IPS-18a (cell line): ENCODE measurements at regions not wholly inside any gene's neighbourhood (a gene's known extent, or its start where the extent isn't known, plus 50 kb on each side); places are given as distances from the start of the nearest gene placed in this dataset.

Source experiments
- H3K27ac ChIP-seq: one replicate; pipeline ENCODE4 v1.5.1; 2013; ENCODE audit warnings: low read length
- H3K27me3 ChIP-seq: one replicate; pipeline ENCODE4 v1.6.1; 2013; ENCODE audit warnings: mild to moderate bottlenecking, low read length; ENCODE audit not compliant: control insufficient read depth, insufficient read depth
- H3K36me3 ChIP-seq: one replicate; pipeline ENCODE4 v1.6.1; 2013; ENCODE audit warnings: low read depth, low read length; ENCODE audit not compliant: control insufficient read depth
- H3K4me1 ChIP-seq: one replicate; pipeline ENCODE4 v1.6.1; 2013; ENCODE audit warnings: low read depth, low read length; ENCODE audit not compliant: control insufficient read depth
- H3K4me3 ChIP-seq: one replicate; pipeline ENCODE4 v1.5.1; 2013; ENCODE audit warnings: low read length
- H3K9ac ChIP-seq: one replicate; pipeline ENCODE4 v1.6.1; 2013; ENCODE audit warnings: mild to moderate bottlenecking, low read length, moderate library complexity
- H3K9me3 ChIP-seq: one replicate; pipeline ENCODE4 v1.6.1; 2013; ENCODE audit warnings: low read depth, low read length; ENCODE audit not compliant: control insufficient read depth

DNA sequence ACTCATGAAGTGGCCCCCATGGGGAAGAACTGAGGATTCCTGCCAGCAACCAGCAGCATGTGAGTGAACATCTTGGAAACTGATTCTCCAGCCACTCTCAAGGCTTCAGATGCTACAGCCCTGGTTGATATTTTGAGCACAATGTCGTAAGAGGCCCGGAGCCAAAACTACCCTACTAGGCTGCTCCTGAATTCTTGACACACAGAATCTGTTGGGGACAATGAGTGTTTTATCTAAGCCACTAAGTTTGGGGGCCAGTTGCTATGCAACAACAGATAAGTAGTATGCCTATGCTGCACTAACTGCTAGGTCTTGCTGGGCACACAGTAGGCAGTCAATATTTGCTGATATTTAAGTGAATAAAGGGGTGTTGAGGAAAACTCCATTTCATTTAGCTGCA is 89.9 kb upstream of the CHL1 start:
- H3K9ac ChIP-seq = no peak overlapping the region
- H3K4me1 ChIP-seq = peaks cover 31% of the 10 kb centered on the region
- no peaks in the 10 kb centered on the region for H3K9me3 ChIP-seq
- no peak overlapping the region for H3K27ac ChIP-seq
- H3K36me3 ChIP-seq = no peaks in the 10 kb centered on the region
- H3K4me3 ChIP-seq = no peak overlapping the region
- H3K27me3 ChIP-seq = no peaks in the 10 kb centered on the region

- H3K36me3 ChIP-seq = no peaks in the 10 kb centered on the region
- peaks cover 17% of the 10 kb centered on the region for H3K4me1 ChIP-seq
- H3K4me3 ChIP-seq = no peak overlapping the region
- H3K9ac ChIP-seq = no peak overlapping the region
- no peak overlapping the region for H3K27ac ChIP-seq
- H3K27me3 ChIP-seq = no peaks in the 10 kb centered on the region
- no peaks in the 10 kb centered on the region for H3K9me3 ChIP-seq
These were observed 85.2 kb upstream of the CHL1 start for GRCh38 chr3:111143-112069.

DNA sequence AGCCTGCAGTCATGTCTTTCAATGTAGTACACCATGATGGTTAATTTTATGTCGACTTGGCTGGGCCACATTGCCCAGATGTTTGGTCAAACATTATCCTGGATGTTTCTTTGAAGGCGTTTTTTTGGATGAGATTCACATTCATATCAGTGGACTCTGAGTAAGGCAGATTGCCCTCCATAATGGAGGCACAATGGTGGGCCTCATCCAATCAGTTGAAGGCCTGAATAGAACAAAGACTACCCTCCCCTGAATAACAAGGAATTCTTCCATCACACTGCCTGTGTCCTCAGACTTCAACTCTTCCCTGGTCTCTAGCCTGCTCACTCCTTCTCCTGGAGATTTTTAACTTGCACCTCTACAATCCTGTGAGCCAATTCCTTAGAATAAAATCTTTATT is 83.8 kb upstream of the CHL1 start:
- H3K4me3 ChIP-seq = no peak overlapping the region

DNA sequence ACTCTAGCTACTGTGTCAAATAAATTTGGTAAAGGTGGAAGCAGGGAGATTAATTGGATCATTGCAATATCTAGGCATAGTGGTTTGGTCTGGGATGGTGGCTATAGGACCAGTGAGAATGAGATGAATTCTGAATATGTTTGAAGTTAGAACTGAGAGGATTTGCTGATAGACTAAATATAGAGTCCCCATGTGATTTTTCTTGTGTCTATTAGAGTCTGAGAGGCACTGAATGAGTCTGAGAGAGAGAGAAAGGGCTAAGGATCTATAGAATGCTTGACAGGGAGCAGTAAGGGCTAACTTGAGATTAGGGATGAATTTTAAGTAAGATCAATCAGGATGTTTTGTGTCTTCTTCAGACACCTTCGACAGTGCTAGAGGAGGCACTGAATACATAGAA is 77.9 kb upstream of the CHL1 start:
- Histone ChIP-seq H3K4me3 (no peak overlapping the region), H3K27me3 (no peaks in the 10 kb centered on the region), H3K9ac (no peak overlapping the region), H3K9me3 (no peaks in the 10 kb centered on the region), H3K27ac (no peak overlapping the region), H3K36me3 (no peaks in the 10 kb centered on the region), H3K4me1 (no peaks in the 10 kb centered on the region)

More for the DNA sequence above, 83.8 kb upstream of the CHL1 start:
- Histone ChIP-seq H3K27ac (no peak overlapping the region), H3K36me3 (no peaks in the 10 kb centered on the region), H3K27me3 (no peaks in the 10 kb centered on the region), H3K9me3 (no peaks in the 10 kb centered on the region), H3K4me1 (peaks cover 17% of the 10 kb centered on the region), H3K9ac (no peak overlapping the region)

DNA sequence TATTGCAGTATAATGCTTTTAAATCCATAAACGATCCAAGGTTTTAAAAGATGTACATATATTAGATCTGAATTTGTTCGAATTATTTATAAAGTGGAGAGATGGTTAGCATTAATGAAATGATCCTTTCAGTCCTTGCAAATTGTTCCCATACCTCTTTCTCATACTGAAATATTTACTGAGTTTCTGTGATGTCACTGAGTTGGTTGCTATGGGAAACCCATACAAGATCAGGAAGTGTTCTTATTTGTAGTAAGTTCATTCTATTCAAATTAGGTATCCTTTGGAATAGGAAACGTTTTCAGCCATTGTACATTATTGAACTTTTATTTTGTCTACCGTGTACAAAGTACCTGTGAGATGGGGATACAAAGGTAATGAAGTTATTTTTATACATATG is 73.2 kb upstream of the CHL1 start:
- Histone ChIP-seq H3K9me3 (no peaks in the 10 kb centered on the region), H3K4me3 (no peak overlapping the region), H3K9ac (no peak overlapping the region), H3K27ac (no peak overlapping the region), H3K36me3 (no peaks in the 10 kb centered on the region), H3K27me3 (no peaks in the 10 kb centered on the region), H3K4me1 (no peaks in the 10 kb centered on the region)

DNA sequence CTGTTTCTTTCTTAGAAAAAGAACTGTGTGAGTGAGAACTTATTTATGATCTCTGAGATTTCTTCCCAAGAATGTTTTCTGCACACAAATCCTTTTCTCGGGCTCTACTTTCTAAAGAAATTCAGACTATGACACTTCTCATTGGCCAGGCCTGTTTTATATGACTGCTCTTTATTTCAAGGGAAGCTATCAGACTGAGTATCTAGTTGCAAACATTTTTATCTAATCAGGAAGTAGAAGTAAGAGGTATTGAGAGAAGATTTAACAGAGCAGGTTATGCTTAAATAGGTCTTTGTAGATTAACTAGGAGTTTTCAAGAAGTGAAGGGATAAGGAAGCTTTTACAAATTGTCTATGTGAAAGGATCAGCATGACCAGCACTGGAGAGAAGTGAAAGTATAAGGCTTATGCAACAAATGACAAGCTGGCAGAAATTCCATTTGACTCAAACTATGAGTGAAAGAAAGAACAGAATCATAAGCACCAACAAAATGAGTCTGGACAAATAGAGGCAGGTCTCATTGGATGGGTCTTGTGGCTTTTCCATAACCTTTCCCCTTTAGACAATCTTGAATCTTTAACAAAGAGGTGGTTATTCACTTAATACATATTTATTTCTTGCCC is 71.9 kb upstream of the CHL1 start:
- Histone ChIP-seq H3K27ac (no peak overlapping the region), H3K4me3 (no peak overlapping the region), H3K9me3 (no peaks in the 10 kb centered on the region), H3K9ac (no peak overlapping the region), H3K4me1 (no peaks in the 10 kb centered on the region), H3K27me3 (no peaks in the 10 kb centered on the region), H3K36me3 (no peaks in the 10 kb centered on the region)

- no peak overlapping the region for H3K9ac ChIP-seq
- H3K4me1 ChIP-seq = peaks cover 2% of the 10 kb centered on the region
- no peak overlapping the region for H3K4me3 ChIP-seq
- H3K27me3 ChIP-seq = no peaks in the 10 kb centered on the region
- no peaks in the 10 kb centered on the region for H3K9me3 ChIP-seq
- H3K27ac ChIP-seq = no peak overlapping the region
- H3K36me3 ChIP-seq = no peaks in the 10 kb centered on the region
These were observed 67.9 kb upstream of the CHL1 start for GRCh38 chr3:128515-129172.

GRCh38 chr3:131151-131888 is 65.2 kb upstream of the CHL1 start:
- Histone ChIP-seq H3K36me3 (no peaks in the 10 kb centered on the region), H3K9me3 (no peaks in the 10 kb centered on the region), H3K27ac (no peak overlapping the region), H3K4me3 (no peak overlapping the region), H3K4me1 (peaks cover 2% of the 10 kb centered on the region), H3K27me3 (no peaks in the 10 kb centered on the region), H3K9ac (no peak overlapping the region)

DNA sequence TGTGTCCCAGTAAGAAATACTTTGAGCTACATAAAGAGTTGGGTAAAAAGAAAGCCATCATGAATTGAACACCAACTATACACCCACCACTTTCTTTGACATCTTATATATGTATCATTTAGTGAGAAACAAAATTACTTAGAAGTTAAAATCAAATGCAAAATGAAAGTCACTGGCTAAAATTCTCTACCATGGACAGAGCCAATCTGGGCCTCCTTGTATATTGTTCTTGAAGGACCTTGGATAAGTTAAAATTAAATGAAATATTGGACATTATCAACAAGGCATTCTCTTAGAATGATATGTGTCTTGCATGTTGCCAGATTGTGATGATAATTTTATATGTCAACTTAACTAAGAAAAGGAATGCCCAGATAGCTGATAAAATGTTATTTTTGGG is 64.2 kb upstream of the CHL1 start:
- Histone ChIP-seq H3K4me1 (peaks cover 2% of the 10 kb centered on the region), H3K27me3 (no peaks in the 10 kb centered on the region), H3K36me3 (no peaks in the 10 kb centered on the region), H3K4me3 (no peak overlapping the region), H3K9ac (no peak overlapping the region), H3K27ac (no peak overlapping the region), H3K9me3 (no peaks in the 10 kb centered on the region)

DNA sequence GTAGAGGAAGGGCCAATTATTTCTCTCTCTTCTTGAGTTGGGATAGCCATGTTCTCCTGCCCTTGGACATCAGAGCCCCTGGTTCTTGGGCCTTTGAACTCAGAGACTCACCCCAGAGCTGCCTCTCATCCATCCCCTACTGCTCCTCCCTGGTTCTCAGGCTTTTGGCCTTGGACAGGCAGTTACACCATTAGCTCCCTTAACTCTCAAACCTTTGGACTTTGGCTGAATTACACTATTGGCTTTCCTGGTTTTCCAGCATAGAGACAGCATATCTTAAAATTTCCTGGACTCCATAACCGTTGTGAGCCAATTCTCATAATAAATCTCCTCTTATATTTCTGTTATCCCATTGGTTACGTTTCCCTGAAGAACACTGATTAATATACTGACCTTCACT is 63.7 kb upstream of the CHL1 start:
- Histone ChIP-seq H3K4me3 (no peak overlapping the region), H3K27me3 (no peaks in the 10 kb centered on the region), H3K9me3 (no peaks in the 10 kb centered on the region), H3K9ac (no peak overlapping the region), H3K4me1 (peaks cover 2% of the 10 kb centered on the region), H3K27ac (no peak overlapping the region), H3K36me3 (no peaks in the 10 kb centered on the region)

- H3K9me3 ChIP-seq = no peaks in the 10 kb centered on the region
These were observed 55.7 kb upstream of the CHL1 start for GRCh38 chr3:140748-141330.

More at GRCh38 chr3:140748-141330, 55.7 kb upstream of the CHL1 start:
- Histone ChIP-seq H3K4me3 (no peak overlapping the region), H3K36me3 (no peaks in the 10 kb centered on the region), H3K4me1 (no peaks in the 10 kb centered on the region), H3K27me3 (no peaks in the 10 kb centered on the region), H3K27ac (no peak overlapping the region), H3K9ac (no peak overlapping the region)
